ENCODE measurements at regions not wholly inside any gene's neighbourhood (a gene's known extent, or its start where the extent isn't known, plus 50 kb on each side); places are given as distances from the start of the nearest gene placed in this dataset.
A peak's percentile ranks its signal among the peaks of the same experiment; 100 is the strongest.

- no peak overlapping the region for H3K4me3 ChIP-seq (ENCODE audit: low read depth, low read length)
- no peak for DNase-seq (ENCODE audit: low read depth)
These were observed 149.4 kb upstream of the B3GAT2 start for GRCh38 chr6:71106276-71106675.

GRCh38 chr6:71107911-71108420, 151.1 kb upstream of the B3GAT2 start:
- peak overlapping the region; percentile 30 for H3K4me3 ChIP-seq (ENCODE audit: low read depth, low read length)

GRCh38 chr6:71114544-71114943, 157.7 kb upstream of the B3GAT2 start:
- no peak for DNase-seq (ENCODE audit: low read depth)
- H3K4me3 ChIP-seq (ENCODE audit: low read depth, low read length): no peak overlapping the region

More at GRCh38 chr6:71107911-71108420, 151.1 kb upstream of the B3GAT2 start:
- DNase-seq (ENCODE audit: low read depth): peak; percentile 77

- no peak for DNase-seq (ENCODE audit: low read depth)
- H3K4me3 ChIP-seq (ENCODE audit: low read depth, low read length): no peak overlapping the region
These were observed 158.1 kb upstream of the B3GAT2 start for GRCh38 chr6:71114986-71115385.

GRCh38 chr6:71119560-71119959, 162.7 kb upstream of the B3GAT2 start:
- no peak for DNase-seq (ENCODE audit: low read depth)
- no peak overlapping the region for H3K4me3 ChIP-seq (ENCODE audit: low read depth, low read length)

- peak; percentile 25 for DNase-seq (ENCODE audit: low read depth)
- H3K4me3 ChIP-seq (ENCODE audit: low read depth, low read length): no peak overlapping the region
These were observed 165.6 kb upstream of the OGFRL1 start for GRCh38 chr6:71123051-71123450.

GRCh38 chr6:71124340-71124739, 164.3 kb upstream of the OGFRL1 start:
- H3K4me3 ChIP-seq (ENCODE audit: low read depth, low read length): no peak overlapping the region
- DNase-seq (ENCODE audit: low read depth): peak; percentile 51

- H3K4me3 ChIP-seq (ENCODE audit: low read depth, low read length): no peak overlapping the region
- no peak for DNase-seq (ENCODE audit: low read depth)
These were observed 163.4 kb upstream of the OGFRL1 start for GRCh38 chr6:71125216-71125615.

- no peak overlapping the region for H3K4me3 ChIP-seq (ENCODE audit: low read depth, low read length)
- no peak for DNase-seq (ENCODE audit: low read depth)
These were observed 162.1 kb upstream of the OGFRL1 start for GRCh38 chr6:71126506-71126905.

- no peak for DNase-seq (ENCODE audit: low read depth)
- no peak overlapping the region for H3K4me3 ChIP-seq (ENCODE audit: low read depth, low read length)
These were observed 161.2 kb upstream of the OGFRL1 start for GRCh38 chr6:71127374-71127773.

- no peak for DNase-seq (ENCODE audit: low read depth)
- H3K4me3 ChIP-seq (ENCODE audit: low read depth, low read length): no peak overlapping the region
These were observed 158.3 kb upstream of the OGFRL1 start for GRCh38 chr6:71130277-71130676.

- no peak for DNase-seq (ENCODE audit: low read depth)
- H3K4me3 ChIP-seq (ENCODE audit: low read depth, low read length): no peak overlapping the region
These were observed 153.5 kb upstream of the OGFRL1 start for GRCh38 chr6:71134929-71135642.

GRCh38 chr6:71137973-71138372, 150.6 kb upstream of the OGFRL1 start:
- DNase-seq (ENCODE audit: low read depth): no peak
- no peak overlapping the region for H3K4me3 ChIP-seq (ENCODE audit: low read depth, low read length)

GRCh38 chr6:71138376-71138775, 150.2 kb upstream of the OGFRL1 start:
- DNase-seq (ENCODE audit: low read depth): no peak
- H3K4me3 ChIP-seq (ENCODE audit: low read depth, low read length): no peak overlapping the region

GRCh38 chr6:71139249-71139648, 149.4 kb upstream of the OGFRL1 start:
- H3K4me3 ChIP-seq (ENCODE audit: low read depth, low read length): no peak overlapping the region
- peak; percentile 25 for DNase-seq (ENCODE audit: low read depth)

GRCh38 chr6:71153755-71154325, 134.8 kb upstream of the OGFRL1 start:
- DNase-seq (ENCODE audit: low read depth): no peak
- H3K4me3 ChIP-seq (ENCODE audit: low read depth, low read length): no peak overlapping the region

- H3K4me3 ChIP-seq (ENCODE audit: low read depth, low read length): no peak overlapping the region
- DNase-seq (ENCODE audit: low read depth): no peak
These were observed 131.3 kb upstream of the OGFRL1 start for GRCh38 chr6:71157345-71157744.

GRCh38 chr6:71164890-71165289, 123.7 kb upstream of the OGFRL1 start:
- no peak overlapping the region for H3K4me3 ChIP-seq (ENCODE audit: low read depth, low read length)
- DNase-seq (ENCODE audit: low read depth): no peak

- DNase-seq (ENCODE audit: low read depth): no peak
These were observed 120.3 kb upstream of the OGFRL1 start for GRCh38 chr6:71168233-71168765.

GRCh38 chr6:71171497-71172070, 117.0 kb upstream of the OGFRL1 start:
- no peak for DNase-seq (ENCODE audit: low read depth)
- H3K4me3 ChIP-seq (ENCODE audit: low read depth, low read length): no peak overlapping the region

More at GRCh38 chr6:71168233-71168765, 120.3 kb upstream of the OGFRL1 start:
- no peak overlapping the region for H3K4me3 ChIP-seq (ENCODE audit: low read depth, low read length)
